ENCODE measurements at regions not wholly inside any gene's neighbourhood (a gene's known extent, or its start where the extent isn't known, plus 50 kb on each side); places are given as distances from the start of the nearest gene placed in this dataset.

DNA sequence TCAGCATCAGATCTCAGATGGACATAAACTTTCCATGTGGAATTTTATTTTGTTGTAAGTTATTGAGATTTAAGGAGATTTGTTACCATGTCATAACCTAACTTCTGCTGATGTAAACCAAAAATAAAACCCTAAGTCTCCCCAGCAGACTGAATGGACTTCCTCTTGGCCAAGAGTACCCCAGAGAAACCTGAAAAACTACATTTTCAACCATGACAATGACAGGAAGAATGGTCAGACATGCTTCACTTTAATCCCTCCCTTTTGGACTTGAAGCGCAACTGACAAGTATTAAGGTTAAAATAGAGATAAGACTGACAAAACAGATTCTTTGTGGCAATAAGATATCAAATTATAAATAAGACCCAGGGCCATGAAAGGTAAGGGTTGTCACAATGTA lies 579.7 kb upstream of the RAG2 start:
- CTCF ChIA-PET, result no interaction called here
- ATAC-seq (no peak), DNase-seq (ENCODE audit: low spot score) (no peak)
- H3K4me3 Mint-ChIP-seq, result no peak overlapping the region
- no peak overlapping the region for H3K27ac Mint-ChIP-seq
- no peaks in the 10 kb centered on the region; the same call in 1 of the 2 replicates for H3K27me3 Mint-ChIP-seq (ENCODE audit: low read depth)
- POLR2A ChIA-PET, result no interaction called here
- peaks cover 74% of the 10 kb centered on the region for H3K36me3 Mint-ChIP-seq
- H3K9me3 Mint-ChIP-seq, result peaks cover 85% of the 10 kb centered on the region
- TF ChIP-seq FOXP1 (CRISPR knock-in tag; IDR thresholded peaks at IDR 0.05; ENCODE audit: borderline replicate concordance) (no peak), ESRRA (CRISPR knock-in tag; IDR thresholded peaks at IDR 0.05; ENCODE audit: borderline replicate concordance) (no peak), PREB (CRISPR knock-in tag; IDR thresholded peaks at IDR 0.05; ENCODE audit: borderline replicate concordance) (no peak), ETV6 (CRISPR knock-in tag; IDR thresholded peaks at IDR 0.05) (no peak), ZNF121 (CRISPR knock-in tag; IDR thresholded peaks at IDR 0.05) (no peak), ZNF232 (CRISPR knock-in tag; IDR thresholded peaks at IDR 0.05) (no peak), ZSCAN18 (CRISPR knock-in tag; IDR thresholded peaks at IDR 0.05) (no peak), CBFB (CRISPR knock-in tag; IDR thresholded peaks at IDR 0.05; ENCODE audit: low read depth) (no peak), PRDM15 (CRISPR knock-in tag; IDR thresholded peaks at IDR 0.05) (no peak), ERG (CRISPR knock-in tag; IDR thresholded peaks at IDR 0.05) (no peak)
- TF ChIP-seq, protein P1, sequence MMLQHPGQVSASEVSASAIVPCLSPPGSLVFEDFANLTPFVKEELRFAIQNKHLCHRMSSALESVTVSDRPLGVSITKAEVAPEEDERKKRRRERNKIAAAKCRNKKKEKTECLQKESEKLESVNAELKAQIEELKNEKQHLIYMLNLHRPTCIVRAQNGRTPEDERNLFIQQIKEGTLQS (CRISPR knock-in tag; conservative IDR thresholded peaks at IDR 0.05), result no peak
- TF ChIP-seq, protein P2, sequence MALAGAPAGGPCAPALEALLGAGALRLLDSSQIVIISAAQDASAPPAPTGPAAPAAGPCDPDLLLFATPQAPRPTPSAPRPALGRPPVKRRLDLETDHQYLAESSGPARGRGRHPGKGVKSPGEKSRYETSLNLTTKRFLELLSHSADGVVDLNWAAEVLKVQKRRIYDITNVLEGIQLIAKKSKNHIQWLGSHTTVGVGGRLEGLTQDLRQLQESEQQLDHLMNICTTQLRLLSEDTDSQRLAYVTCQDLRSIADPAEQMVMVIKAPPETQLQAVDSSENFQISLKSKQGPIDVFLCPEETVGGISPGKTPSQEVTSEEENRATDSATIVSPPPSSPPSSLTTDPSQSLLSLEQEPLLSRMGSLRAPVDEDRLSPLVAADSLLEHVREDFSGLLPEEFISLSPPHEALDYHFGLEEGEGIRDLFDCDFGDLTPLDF (CRISPR knock-in tag; IDR thresholded peaks at IDR 0.05), result no peak
- no peaks in the 10 kb centered on the region for H3K4me1 Mint-ChIP-seq

DNA sequence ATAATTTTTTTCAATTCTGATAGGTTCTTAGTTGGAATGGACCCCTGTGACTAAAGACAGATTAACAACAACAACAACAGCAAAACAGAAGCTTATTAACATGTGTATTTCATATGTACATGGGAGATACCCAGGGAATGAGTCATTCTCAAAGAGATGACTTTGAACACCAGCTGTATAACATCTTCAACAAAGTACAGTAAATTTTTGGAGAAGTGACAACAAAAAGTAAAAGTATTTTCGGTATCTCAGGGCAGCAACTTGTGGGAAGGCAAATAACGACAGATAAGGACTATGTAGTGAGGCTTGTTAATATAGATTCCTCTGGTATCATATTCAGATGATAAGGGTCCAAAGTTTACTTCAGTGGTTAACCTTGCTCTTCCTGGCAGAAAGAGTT lies 573.4 kb upstream of the RAG2 start:
- Mint-ChIP-seq H3K36me3 (peaks cover 73% of the 10 kb centered on the region), H3K27me3 (ENCODE audit: low read depth) (no peaks in the 10 kb centered on the region)
- CTCF ChIA-PET, result no interaction called here

GRCh38 chr11:37170311-37170710 lies 572.3 kb upstream of the RAG2 start:
- Mint-ChIP-seq H3K27me3 (ENCODE audit: low read depth) (no peaks in the 10 kb centered on the region), H3K27ac (no peak overlapping the region), H3K36me3 (peaks cover 71% of the 10 kb centered on the region), H3K4me1 (no peaks in the 10 kb centered on the region), H3K4me3 (no peak overlapping the region), H3K9me3 (peaks cover 83% of the 10 kb centered on the region)
- CTCF ChIA-PET, result no interaction called here
- ATAC-seq, result no peak
- POLR2A ChIA-PET, result no interaction called here
- DNase-seq (ENCODE audit: low spot score), result no peak
- no peak for TF ChIP-seq OVOL2 (CRISPR knock-in tag; IDR thresholded peaks at IDR 0.05; ENCODE audit: borderline replicate concordance)
- no peak for TF ChIP-seq ELF4 (CRISPR knock-in tag; IDR thresholded peaks at IDR 0.05; ENCODE audit: low read depth)
- TF ChIP-seq SP1 (CRISPR knock-in tag; conservative IDR thresholded peaks at IDR 0.05), result no peak
- TF ChIP-seq CBFB (CRISPR knock-in tag; IDR thresholded peaks at IDR 0.05; ENCODE audit: low read depth), result no peak
- no peak for TF ChIP-seq RORB (CRISPR knock-in tag; IDR thresholded peaks at IDR 0.05)
- no peak for TF ChIP-seq JAZF1 (CRISPR knock-in tag; IDR thresholded peaks at IDR 0.05)
- TF ChIP-seq ATF1 (CRISPR knock-in tag; IDR thresholded peaks at IDR 0.05), result no peak
- TF ChIP-seq, protein P1 (CRISPR knock-in tag; conservative IDR thresholded peaks at IDR 0.05), result no peak
- TF ChIP-seq STAT6 (CRISPR knock-in tag; conservative IDR thresholded peaks at IDR 0.05; ENCODE audit: low read depth), result no peak

More for the DNA sequence above, 573.4 kb upstream of the RAG2 start:
- no peak for TF ChIP-seq TCF7 (CRISPR knock-in tag; IDR thresholded peaks at IDR 0.05; ENCODE audit: low read depth)
- H3K4me3 Mint-ChIP-seq, result no peak overlapping the region
- no peak overlapping the region for H3K27ac Mint-ChIP-seq
- H3K4me1 Mint-ChIP-seq, result no peaks in the 10 kb centered on the region
- DNase-seq (ENCODE audit: low spot score), result no peak
- POLR2A ChIA-PET, result no interaction called here
- ATAC-seq, result no peak
- H3K9me3 Mint-ChIP-seq, result peaks cover 83% of the 10 kb centered on the region

All from WTC11 (cell line).